Cardiac muscle cell (in vitro differentiated cells and primary cell): ENCODE measurements at regions not wholly inside any gene's neighbourhood (a gene's known extent, or its start where the extent isn't known, plus 50 kb on each side); places are given as distances from the start of the nearest gene placed in this dataset.
A peak's percentile ranks its signal among the peaks of the same experiment; 100 is the strongest.

Source experiments
- DNase-seq, 2 donors: peaks; one replicate each; pipeline versions ENCODE4 v3.0.0 to v3.0.0-alpha.2; 2010 to 2017; ENCODE audit warnings: low read depth in 1 of 2, low spot score in 1 of 2
- H3K27ac ChIP-seq: fragments of 200-600 bp; sonication (generic); 2 replicates; pipeline ENCODE4 v1.5.1; 2016
- H3K27me3 ChIP-seq: fragments of 200-600 bp; sonication (generic); 2 replicates; pipeline ENCODE4 v1.6.0; 2016; ENCODE audit warnings: control low read depth
- H3K36me3 ChIP-seq: fragments of 200-600 bp; sonication (generic); 2 replicates; pipeline ENCODE4 v1.5.1; 2016; ENCODE audit warnings: control low read depth
- H3K4me1 ChIP-seq: fragments of 200-600 bp; sonication (generic); 2 replicates; pipeline ENCODE4 v1.8.1; 2017; ENCODE audit warnings: low read depth, mild to moderate bottlenecking, mixed run types
- H3K4me3 ChIP-seq: fragments of 200-600 bp; sonication (generic); 2 replicates; pipeline ENCODE4 v1.5.1; 2016; ENCODE audit warnings: mild to moderate bottlenecking
- H3K9me3 ChIP-seq: fragments of 200-600 bp; sonication (generic); 2 replicates; pipeline ENCODE4 v1.5.1; 2017; ENCODE audit warnings: low read depth, mild to moderate bottlenecking, control low read depth
- TF ChIP-seq, protein P1 (sequence below): IDR thresholded peaks from 2 replicates; pipeline ENCODE4 v1.5.1; 2012; ENCODE audit warnings: low read depth, mild to moderate bottlenecking, low read length

DNA sequence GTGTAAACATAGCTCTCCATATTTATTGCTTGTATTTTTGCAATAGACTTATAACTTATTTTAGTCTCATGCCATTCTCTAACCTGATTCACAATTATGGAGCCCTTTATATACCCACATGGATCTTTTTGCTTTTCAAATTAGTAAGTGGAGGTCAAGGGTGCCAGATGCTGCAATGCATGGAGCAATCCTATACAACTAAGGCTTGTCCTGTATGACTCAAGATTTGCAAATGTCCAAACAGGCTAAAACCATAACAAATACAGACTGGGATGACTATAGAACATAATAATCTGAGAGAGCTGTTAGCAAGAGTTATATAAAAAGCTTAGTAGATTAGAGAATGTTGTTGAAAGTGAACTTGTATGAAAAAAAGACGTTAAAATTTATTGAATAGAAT lies 690.4 kb upstream of the NRXN1 start:
- Histone ChIP-seq H3K4me3 (no peak overlapping the region), H3K4me1 (no peaks in the 10 kb centered on the region), H3K27ac (no peak overlapping the region), H3K36me3 (no peaks in the 10 kb centered on the region), H3K9me3 (no peaks in the 10 kb centered on the region), H3K27me3 (no peaks in the 10 kb centered on the region)
- TF ChIP-seq, protein P1, sequence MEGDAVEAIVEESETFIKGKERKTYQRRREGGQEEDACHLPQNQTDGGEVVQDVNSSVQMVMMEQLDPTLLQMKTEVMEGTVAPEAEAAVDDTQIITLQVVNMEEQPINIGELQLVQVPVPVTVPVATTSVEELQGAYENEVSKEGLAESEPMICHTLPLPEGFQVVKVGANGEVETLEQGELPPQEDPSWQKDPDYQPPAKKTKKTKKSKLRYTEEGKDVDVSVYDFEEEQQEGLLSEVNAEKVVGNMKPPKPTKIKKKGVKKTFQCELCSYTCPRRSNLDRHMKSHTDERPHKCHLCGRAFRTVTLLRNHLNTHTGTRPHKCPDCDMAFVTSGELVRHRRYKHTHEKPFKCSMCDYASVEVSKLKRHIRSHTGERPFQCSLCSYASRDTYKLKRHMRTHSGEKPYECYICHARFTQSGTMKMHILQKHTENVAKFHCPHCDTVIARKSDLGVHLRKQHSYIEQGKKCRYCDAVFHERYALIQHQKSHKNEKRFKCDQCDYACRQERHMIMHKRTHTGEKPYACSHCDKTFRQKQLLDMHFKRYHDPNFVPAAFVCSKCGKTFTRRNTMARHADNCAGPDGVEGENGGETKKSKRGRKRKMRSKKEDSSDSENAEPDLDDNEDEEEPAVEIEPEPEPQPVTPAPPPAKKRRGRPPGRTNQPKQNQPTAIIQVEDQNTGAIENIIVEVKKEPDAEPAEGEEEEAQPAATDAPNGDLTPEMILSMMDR = no peak
- DNase-seq = peak in 1 of 2 donors; percentile 43

- H3K9me3 ChIP-seq = no peaks in the 10 kb centered on the region
- H3K4me1 ChIP-seq = no peaks in the 10 kb centered on the region
- H3K36me3 ChIP-seq = no peaks in the 10 kb centered on the region
- DNase-seq = no peak
- H3K27me3 ChIP-seq = no peaks in the 10 kb centered on the region
- TF ChIP-seq, protein P1 = no peak
- no peak overlapping the region for H3K4me3 ChIP-seq
- no peak overlapping the region for H3K27ac ChIP-seq
Measured at GRCh38 chr2:51720826-51721225, 688.9 kb upstream of the NRXN1 start.

GRCh38 chr2:51718881-51719280 lies 686.9 kb upstream of the NRXN1 start:
- TF ChIP-seq, protein P1 = no peak
- H3K27ac ChIP-seq = no peak overlapping the region
- no peaks in the 10 kb centered on the region for H3K4me1 ChIP-seq

DNA sequence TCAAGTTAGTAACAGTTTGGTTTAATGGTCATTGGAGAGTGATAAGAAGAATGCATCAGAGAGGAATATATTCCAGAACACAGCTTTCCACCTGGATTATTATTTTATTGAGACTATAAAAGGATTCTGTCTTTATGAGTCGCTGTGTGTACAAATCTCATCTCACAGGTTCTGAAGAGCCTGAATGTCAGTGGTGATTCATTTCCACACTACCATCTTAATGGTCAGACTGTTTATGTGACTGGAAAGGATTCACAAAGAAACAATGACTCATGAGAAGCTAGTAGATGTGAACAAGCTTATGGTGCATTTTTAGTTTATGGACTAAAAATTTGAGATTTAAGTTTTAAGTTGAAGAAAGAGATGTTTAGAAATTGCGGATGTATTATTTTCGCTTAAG lies 685.4 kb upstream of the NRXN1 start:
- no peak overlapping the region for H3K4me3 ChIP-seq
- peak in 1 of 2 donors; percentile 30 for DNase-seq
- no peaks in the 10 kb centered on the region for H3K9me3 ChIP-seq
- TF ChIP-seq, protein P1 = no peak
- H3K4me1 ChIP-seq = no peaks in the 10 kb centered on the region
- H3K27me3 ChIP-seq = no peaks in the 10 kb centered on the region
- H3K27ac ChIP-seq = no peak overlapping the region
- no peaks in the 10 kb centered on the region for H3K36me3 ChIP-seq

More at GRCh38 chr2:51718881-51719280, 686.9 kb upstream of the NRXN1 start:
- Histone ChIP-seq H3K9me3 (no peaks in the 10 kb centered on the region), H3K4me3 (no peak overlapping the region), H3K36me3 (no peaks in the 10 kb centered on the region), H3K27me3 (no peaks in the 10 kb centered on the region)
- DNase-seq = no peak

DNA sequence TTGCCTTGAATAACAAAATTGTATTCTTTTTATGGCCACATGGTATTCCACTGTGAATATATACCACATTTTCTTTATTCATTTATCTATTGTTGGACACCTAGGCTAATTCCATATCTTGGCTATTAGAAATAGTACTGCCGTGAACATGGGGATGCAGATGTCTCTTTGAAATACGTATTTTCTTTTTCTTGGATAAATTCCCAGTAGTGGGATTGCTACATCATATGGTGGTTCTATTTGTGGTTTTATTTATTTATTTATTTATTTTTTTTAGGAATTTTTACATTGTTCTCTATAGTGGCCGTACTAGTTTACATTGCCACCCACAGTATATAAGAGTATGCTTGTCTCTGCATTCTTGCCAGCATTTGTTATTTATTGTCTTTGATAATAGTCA lies 679.8 kb upstream of the NRXN1 start:
- TF ChIP-seq, protein P1 = no peak
- DNase-seq = peak in 1 of 2 donors; percentile 59

DNA sequence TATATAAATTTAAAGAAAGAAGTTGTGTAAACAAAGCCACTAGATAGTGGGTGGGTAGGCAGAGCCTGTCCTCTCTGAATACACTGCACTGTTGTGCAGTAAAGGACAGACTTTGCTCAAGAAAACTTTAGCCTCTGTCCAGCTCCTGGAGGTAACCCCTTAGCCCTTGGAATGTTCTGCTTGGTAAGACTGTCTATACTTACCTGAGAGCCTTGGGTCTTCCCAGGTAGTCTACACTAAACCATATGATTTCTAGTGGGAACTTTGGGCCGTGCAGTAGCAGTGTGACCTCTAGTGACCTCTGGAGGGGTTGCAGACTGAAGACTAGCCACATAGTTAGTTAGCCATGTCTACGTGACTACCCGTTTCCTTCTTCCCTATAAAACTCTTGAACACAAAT lies 678.3 kb upstream of the NRXN1 start:
- TF ChIP-seq, protein P1 = no peak
- Histone ChIP-seq H3K27ac (no peak overlapping the region), H3K9me3 (no peaks in the 10 kb centered on the region), H3K4me3 (no peak overlapping the region), H3K36me3 (no peaks in the 10 kb centered on the region), H3K27me3 (no peaks in the 10 kb centered on the region), H3K4me1 (no peaks in the 10 kb centered on the region)
- DNase-seq = peak in 1 of 2 donors; percentile 19

More for the DNA sequence above, 679.8 kb upstream of the NRXN1 start:
- Histone ChIP-seq H3K36me3 (no peaks in the 10 kb centered on the region), H3K4me3 (no peak overlapping the region), H3K27ac (no peak overlapping the region), H3K9me3 (no peaks in the 10 kb centered on the region), H3K27me3 (no peaks in the 10 kb centered on the region), H3K4me1 (no peaks in the 10 kb centered on the region)
